Calu3 (cell line): ENCODE measurements at regions not wholly inside any gene's neighbourhood (a gene's known extent, or its start where the extent isn't known, plus 50 kb on each side); places are given as distances from the start of the nearest gene placed in this dataset. TPM values are rescaled to one million over a fixed set of nuclear protein-coding genes. Genes with fewer than 3 reads are reported as not detected.

Experiments
- BruUV-seq: library from RNA; stranded (reverse); fragments of 400-500 nt; replicated peaks from 2 replicates; lab custom pipeline; 2021; lab: Mats Ljungman, UMichigan
- CTCF ChIA-PET: fragments of 300-600 bp; sonication (Branson Sonifier 250); formaldehyde crosslinking; loops from one replicate; lab custom pipeline; 2022; ENCODE audit warnings: antibody characterized with exemption; lab: Charles Lee
- DNase-seq: peaks from one replicate; pipeline ENCODE4 v3.0.0; 2022
- H3K27ac Mint-ChIP-seq: one replicate; pipeline ENCODE4 v1.8.0; 2022; ENCODE audit warnings: mixed read lengths; ENCODE audit not compliant: unreplicated experiment
- H3K27me3 Mint-ChIP-seq: one replicate; pipeline ENCODE4 v1.8.0; 2022; ENCODE audit warnings: mixed read lengths; ENCODE audit not compliant: unreplicated experiment
- H3K36me3 Mint-ChIP-seq: one replicate; pipeline ENCODE4 v1.8.0; 2022; ENCODE audit warnings: mild to moderate bottlenecking, moderate library complexity, mixed read lengths; ENCODE audit not compliant: insufficient read depth, unreplicated experiment
- H3K4me1 Mint-ChIP-seq: one replicate; pipeline ENCODE4 v1.8.0; 2022; ENCODE audit warnings: mild to moderate bottlenecking, low read depth, mixed read lengths; ENCODE audit not compliant: unreplicated experiment
- H3K4me3 Mint-ChIP-seq: one replicate; pipeline ENCODE4 v1.8.0; 2022; ENCODE audit warnings: mild to moderate bottlenecking, low read depth, moderate library complexity, mixed read lengths; ENCODE audit not compliant: unreplicated experiment
- H3K9me3 Mint-ChIP-seq: one replicate; pipeline ENCODE4 v1.8.0; 2022; ENCODE audit warnings: low read depth, mixed read lengths; ENCODE audit not compliant: unreplicated experiment
- CTCF ChIP-seq: fragments of 200-600 bp; IDR thresholded peaks from one replicate; pipeline ENCODE4 v1.8.0; 2022; ENCODE audit warnings: antibody characterized with exemption; ENCODE audit not compliant: unreplicated experiment
- intact Hi-C: fragments of 100-400 bp; cut with micrococcal nuclease; formaldehyde crosslinking; loops from one replicate; pipeline ENCODE4 v1.10.0; 2022; ENCODE audit not compliant: unreplicated experiment
- microRNA-seq: library from miRNA; unstranded; fragments of <30 nt; microRNA quantifications from one replicate; pipeline ENCODE4 v1.2.0, GENCODE V29; 2022

- CTCF ChIA-PET: no interaction called here
- intact Hi-C loops: no loop called here
- H3K4me1 Mint-ChIP-seq: no peaks in the 10 kb centered on the region
- no peaks in the 10 kb centered on the region for H3K36me3 Mint-ChIP-seq
- no peaks in the 10 kb centered on the region for H3K9me3 Mint-ChIP-seq
- BruUV-seq: no TSS peak
- H3K4me3 Mint-ChIP-seq: no peak overlapping the region
- no peak for DNase-seq
- no peak for TF ChIP-seq CTCF
- H3K27me3 Mint-ChIP-seq: no peaks in the 10 kb centered on the region
- H3K27ac Mint-ChIP-seq: no peak overlapping the region
Observed at GRCh38 chr12:25903603-25904245, 54.8 kb upstream of the RASSF8 start.

- intact Hi-C loops: no loop called here
- Mint-ChIP-seq H3K27ac (no peak overlapping the region), H3K36me3 (no peaks in the 10 kb centered on the region), H3K4me1 (no peaks in the 10 kb centered on the region), H3K27me3 (no peaks in the 10 kb centered on the region), H3K9me3 (no peaks in the 10 kb centered on the region), H3K4me3 (no peak overlapping the region)
- no peak for DNase-seq
- TF ChIP-seq CTCF: no peak
- BruUV-seq: no TSS peak
- CTCF ChIA-PET: no interaction called here
Observed at GRCh38 chr12:25904442-25904841, 54.0 kb upstream of the RASSF8 start.

- Mint-ChIP-seq H3K4me3 (no peak overlapping the region), H3K4me1 (no peaks in the 10 kb centered on the region), H3K36me3 (no peaks in the 10 kb centered on the region), H3K27me3 (no peaks in the 10 kb centered on the region), H3K27ac (no peak overlapping the region), H3K9me3 (no peaks in the 10 kb centered on the region)
- no peak for DNase-seq
- intact Hi-C loops: no loop called here
- CTCF ChIA-PET: no interaction called here
- no peak for TF ChIP-seq CTCF
- no TSS peak for BruUV-seq
Observed at GRCh38 chr12:25906651-25907340, 51.7 kb upstream of the RASSF8 start.

Small RNAs in the stretch of these regions (microRNA-seq; reads per million reads assigned to microRNA genes)
- not detected for gene MIR4302
